ENCODE measurements at regions not wholly inside any gene's neighbourhood (a gene's known extent, or its start where the extent isn't known, plus 50 kb on each side); places are given as distances from the start of the nearest gene placed in this dataset.
"Not testable (repeated sequence)": the region's sequence is repeated elsewhere in the genome, so short reads cannot be mapped to it uniquely, and the experiment has no call there.

DNA sequence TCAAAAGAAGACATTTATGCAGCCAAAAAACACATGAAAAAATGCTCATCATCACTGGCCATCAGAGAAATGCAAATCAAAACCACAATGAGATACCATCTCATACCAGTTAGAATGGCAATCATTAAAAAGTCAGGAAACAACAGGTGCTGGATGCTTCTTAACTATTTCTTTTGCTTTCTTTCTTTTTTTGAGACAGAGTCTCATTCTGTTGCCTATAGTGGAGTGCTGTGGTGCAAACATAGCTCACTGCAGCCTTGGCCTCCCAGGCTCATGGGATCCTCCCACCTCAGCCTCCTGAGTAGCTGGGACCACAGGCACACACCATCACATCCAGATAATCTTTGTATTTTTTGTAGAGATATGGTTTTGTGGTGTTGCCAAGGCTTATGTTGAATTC lies 387.7 kb downstream of the RAP2B start:
- not testable (repeated sequence) for TF ChIP-seq EZH2 (IDR thresholded peaks at IDR 0.05; ENCODE audit: borderline replicate concordance)
- TF ChIP-seq, protein P1, sequence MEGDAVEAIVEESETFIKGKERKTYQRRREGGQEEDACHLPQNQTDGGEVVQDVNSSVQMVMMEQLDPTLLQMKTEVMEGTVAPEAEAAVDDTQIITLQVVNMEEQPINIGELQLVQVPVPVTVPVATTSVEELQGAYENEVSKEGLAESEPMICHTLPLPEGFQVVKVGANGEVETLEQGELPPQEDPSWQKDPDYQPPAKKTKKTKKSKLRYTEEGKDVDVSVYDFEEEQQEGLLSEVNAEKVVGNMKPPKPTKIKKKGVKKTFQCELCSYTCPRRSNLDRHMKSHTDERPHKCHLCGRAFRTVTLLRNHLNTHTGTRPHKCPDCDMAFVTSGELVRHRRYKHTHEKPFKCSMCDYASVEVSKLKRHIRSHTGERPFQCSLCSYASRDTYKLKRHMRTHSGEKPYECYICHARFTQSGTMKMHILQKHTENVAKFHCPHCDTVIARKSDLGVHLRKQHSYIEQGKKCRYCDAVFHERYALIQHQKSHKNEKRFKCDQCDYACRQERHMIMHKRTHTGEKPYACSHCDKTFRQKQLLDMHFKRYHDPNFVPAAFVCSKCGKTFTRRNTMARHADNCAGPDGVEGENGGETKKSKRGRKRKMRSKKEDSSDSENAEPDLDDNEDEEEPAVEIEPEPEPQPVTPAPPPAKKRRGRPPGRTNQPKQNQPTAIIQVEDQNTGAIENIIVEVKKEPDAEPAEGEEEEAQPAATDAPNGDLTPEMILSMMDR (IDR thresholded peaks at IDR 0.05; ENCODE audit: poor library complexity), result not testable (repeated sequence)
